CD4-positive, alpha-beta T cell treated with Interferon alpha-2 for 1 hour (primary cell): ENCODE measurements at regions not wholly inside any gene's neighbourhood (a gene's known extent, or its start where the extent isn't known, plus 50 kb on each side); places are given as distances from the start of the nearest gene placed in this dataset.

ENCODE experiments used
- DNase-seq, 2 donors: peaks; one replicate each; pipeline ENCODE4 v3.0.0-alpha.2; 2020 to 2022

DNA sequence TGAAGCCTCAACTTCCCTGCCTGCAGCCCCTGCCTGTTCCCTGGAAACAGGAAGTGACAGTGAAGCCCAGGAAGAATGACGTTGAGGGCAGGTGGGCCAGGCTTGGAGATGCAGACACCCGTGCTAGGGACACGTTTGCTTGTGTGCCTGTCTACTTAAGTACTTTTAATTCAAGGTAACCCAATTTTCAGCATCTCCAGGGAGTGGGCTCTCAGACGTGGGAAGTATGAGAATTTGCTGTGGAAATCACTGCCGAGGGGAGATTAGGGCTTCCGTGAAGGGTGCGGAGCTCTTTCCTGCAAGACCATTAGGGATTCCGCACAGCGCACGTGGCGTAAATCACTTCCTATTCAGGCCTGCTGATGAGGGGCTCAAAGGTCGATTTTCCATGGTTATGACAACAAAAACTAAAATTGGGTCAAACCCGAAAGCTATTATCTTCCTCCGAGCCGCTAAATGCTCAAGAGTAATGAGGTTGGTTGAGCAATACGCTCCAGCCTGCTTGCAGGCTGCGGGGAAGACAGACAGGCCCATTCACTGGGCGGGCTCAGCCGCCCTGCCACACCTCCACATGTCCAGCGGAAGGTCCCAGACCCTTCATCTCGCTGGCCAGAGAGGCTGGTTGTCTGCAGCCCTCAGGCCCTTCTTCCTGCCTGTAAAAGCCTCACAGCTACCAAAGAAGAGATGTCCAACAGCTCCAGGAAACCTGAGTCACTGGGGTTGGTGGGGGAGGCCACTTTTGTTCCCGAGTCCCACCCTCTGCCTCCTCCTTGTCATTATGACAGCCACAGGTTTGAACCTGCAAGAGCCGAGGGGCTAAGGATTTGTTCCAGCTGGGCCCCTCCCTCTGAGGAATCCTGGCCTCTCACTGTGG is 109.9 kb downstream of the RBFOX3 start:
- DNase-seq = no peak

DNA sequence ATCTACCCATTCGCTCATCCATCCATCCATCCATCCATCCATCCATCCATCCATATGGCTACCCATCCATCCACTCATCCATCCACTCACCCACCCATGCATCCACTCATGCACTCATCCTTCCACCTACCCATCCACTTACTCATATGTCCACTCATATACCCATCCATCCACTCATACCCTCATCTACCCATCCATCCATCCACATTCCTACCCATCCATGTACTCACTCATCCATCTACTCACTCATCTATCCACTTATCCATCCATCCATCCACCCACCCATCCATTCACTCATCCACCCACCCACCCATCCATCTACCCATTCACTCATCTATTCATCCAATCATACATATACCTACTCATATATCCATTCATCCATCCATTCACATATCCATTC is 112.0 kb downstream of the RBFOX3 start:
- no peak for DNase-seq

DNA sequence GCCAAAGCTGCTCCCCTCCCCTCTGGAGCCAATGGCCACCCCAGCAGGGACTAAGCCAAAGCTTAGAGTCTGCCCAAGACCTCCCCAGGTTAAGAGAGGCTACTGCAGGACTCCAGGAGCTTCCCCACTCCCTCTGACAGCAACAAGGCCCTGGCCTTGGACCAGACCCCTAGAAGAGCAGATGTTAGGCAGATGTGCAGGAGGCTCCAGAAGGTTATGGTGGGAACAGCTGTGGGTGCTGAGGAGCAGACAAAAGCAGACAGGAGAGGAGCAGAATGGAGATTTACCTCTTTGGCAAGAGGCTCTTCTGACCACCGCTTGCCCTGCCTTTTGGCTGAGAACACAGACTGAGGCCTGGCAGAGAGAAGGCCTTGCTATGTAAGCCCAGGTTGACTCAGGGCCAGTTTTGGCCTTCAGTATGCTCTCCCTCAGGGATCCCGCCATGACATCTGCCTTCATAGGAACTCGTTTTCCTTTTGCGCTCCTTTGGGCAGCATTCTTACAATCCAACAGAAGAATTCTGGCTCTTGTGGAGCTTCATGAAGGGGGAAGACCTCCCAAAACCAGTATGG is 113.0 kb downstream of the RBFOX3 start:
- no peak for DNase-seq

DNA sequence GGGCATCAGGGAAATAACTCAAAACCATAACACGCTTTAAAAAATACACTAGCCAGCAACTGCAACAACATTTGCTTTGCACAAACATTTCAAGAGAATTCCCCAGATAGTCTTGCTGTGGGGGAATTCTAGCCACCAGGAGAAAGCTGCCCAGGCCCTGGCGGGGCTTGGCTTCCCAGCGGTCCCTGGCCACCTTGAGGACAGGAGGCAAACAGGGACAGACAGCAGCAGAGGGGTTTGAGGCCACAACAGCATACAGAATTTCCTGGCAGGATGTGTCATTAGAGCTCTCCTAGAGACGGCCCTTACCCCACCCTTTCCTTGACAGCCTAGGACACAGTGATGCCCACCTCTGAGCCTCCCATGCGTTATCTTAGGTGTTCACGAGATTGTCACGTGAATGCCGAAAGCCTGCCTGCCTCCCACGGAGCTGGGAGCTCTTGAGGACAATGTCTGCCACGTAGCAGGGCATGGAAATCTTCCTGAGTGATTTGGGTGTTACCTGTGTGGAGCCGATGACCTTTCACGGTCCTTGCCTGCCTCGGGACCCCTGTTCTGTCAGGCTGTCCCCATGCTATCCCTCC is 114.3 kb downstream of the RBFOX3 start:
- no peak for DNase-seq

DNA sequence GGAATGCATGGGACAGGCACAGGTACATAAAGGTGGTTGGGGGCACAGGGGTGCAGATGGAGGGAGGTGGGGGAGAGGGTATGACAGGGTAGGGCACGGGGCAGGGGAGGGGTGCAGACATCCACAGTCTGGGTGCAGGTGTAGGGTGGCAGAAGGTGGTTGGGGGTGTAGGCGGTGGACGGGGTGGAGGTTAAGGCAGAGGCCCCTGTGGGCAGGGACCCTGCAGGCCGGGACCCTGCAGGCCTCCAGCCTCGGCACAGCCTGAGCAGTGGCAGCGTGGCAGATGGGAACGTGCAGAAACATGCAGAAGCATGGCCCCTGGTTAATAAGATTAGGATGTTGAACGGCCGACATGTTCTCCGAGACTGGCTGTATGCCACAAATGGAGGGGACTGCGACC is 115.2 kb downstream of the RBFOX3 start:
- no peak for DNase-seq

DNA sequence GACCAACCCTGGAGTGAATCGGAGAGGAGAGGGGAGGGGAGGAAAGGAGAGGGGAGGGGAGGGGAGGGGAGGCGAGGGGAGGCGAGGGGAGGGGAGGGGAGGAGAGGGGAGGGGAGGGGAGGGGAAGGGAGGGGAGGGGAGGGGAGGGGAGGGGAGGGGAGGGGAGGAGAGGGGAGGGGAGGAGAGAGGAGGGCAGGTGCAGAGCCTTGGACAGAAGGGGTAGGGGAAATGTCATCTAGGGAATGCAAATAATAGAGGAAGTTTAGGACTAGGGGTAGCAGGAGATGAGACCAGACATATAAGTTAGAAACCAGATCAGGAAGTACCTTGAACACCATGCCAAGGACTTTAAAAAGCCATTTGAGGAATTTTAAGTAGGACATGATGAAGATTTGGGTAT is 119.8 kb downstream of the RBFOX3 start:
- DNase-seq = no peak

DNA sequence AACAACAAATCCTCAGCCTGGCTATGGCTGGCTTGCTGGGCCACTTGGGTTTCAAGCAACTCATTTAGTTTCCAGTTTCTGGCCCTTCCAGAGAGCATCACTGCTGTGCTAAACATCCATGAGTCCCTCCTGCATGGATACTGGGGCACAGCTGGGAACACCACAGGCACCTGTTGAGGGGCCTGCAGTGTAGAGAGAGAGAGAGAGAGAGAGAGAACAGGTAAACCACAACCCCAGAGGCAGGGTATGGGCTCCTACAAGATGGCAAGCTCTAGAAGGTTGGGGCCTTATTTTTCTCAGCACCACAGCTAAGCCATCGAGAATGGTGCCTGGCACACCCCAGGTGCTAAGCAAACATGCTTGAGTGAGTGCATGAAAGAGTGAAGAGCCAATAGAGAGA is 120.3 kb downstream of the RBFOX3 start:
- no peak for DNase-seq

DNA sequence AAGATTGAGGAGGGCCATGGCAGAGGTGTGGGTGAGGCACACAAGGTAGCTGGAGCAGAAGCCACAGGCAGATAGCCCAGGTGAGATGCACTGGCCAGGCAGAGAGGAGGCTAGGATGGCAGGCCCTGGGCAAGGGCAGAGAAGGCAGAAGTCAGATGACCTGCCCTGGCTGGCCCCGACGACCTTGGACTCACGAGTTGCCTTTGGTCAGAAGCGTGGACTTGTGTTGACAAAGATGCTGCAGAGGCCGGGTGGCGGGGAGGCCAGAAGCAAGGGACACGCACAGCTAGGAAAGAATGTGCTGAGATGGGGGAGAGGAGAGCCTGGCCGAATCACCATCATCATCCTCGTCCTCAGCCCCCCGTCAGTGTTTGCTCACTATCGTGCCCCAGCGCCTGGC is 123.7 kb downstream of the RBFOX3 start:
- no peak for DNase-seq

DNA sequence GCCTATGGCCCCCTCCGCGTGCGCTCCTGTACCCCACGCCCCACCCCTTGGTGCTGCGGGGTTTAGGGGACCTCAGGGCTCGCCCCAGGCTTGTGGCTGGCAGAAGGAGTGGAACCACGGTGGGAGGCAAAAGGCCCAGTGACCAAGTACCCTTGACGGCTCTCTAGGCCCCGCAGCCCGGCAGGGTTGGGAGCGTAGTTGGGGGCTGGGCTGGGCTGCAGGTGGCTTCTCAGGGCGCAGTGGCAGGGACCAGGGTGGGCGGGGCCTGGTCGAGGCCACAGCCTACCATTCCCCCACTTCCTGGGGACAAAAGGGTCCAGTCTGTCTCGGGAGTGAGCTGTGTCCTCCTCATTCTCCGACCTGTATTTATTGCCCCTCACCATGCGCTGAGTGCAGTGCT is 124.9 kb downstream of the RBFOX3 start:
- DNase-seq = no peak

DNA sequence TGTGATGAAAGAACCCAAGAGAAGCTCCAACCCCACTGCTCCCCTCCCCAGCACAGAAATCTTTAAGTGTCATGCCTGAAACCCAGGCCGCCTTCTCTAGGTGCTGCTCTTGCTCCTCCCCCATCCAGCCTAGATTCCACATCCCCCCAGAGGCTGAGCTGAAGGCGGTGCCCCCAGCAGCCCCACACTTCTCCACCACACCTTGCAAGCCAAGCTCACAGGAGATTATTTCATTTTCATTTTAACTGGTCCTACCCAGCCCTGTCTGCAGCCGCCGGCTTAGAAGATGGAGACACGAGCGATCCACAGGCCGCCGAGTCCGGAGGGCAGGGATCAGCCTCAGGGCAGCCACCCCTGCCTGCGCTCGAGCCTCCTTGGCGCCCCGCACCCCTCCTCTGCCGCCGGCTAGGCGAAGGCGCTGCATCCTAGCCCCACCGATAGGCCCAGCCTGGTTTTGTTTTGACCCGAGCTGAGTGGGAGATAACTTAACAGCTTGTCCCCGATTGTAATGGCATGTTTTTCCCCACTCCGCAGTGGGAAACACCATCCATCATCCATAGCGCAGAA is 125.3 kb downstream of the RBFOX3 start:
- DNase-seq = no peak

DNA sequence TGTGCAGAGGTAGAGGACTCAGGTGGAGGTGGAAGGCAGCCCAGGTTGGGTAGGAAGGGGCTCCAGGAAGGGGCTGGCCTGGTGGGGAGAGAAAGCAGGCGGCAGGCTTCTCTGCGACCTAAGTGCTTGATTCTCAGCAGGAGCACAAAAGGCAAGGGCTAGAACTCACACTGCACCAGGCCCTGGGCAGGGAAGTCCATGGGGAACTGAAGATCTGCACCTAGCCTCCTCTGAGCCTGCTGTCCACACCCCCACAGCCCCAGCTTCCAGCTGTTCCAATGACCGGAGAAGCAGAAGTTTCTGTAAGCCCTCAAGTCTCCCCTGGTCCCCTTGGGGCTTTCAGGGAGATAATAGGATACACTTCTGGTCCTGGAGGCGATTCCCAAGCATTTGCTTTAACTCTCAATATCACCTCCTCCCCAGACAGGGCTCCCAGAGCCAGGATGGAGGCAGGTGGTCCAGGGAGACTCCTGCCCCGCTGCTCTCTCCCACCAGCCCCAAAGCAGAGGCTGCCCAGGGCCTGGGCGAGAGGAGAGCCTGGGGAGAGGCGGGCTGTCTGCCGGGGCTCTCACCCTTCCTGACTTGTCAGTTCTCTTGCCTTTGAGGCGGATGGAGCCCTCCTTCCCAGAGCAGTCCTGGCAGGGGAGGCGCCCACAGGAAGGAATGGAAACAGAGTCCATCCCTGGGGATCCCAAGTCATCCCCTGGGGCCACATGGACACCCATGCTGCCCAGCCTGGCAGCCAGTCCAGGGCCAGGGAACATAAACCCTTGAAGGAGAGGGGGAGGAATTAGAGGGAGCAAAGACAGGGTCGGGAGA is 126.0 kb downstream of the RBFOX3 start:
- DNase-seq = no peak

DNA sequence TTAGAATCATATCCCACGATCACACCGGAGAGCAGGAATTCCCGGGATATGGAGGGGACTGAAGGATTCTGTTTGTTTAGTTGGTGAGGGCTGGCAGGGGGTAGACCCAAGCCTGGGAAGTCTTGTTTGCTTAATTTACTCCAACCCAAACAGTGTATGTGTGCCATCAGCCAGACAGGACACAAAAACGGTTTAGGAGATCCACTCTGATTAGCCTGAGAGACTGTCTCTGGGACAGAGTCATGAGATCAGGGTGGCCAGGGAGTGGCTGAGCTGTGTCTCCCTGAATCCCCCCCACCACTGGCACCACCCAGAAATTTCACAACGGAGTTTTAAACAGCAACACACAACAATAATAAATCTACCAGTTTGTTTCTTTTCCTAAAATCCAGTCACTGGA is 127.0 kb downstream of the RBFOX3 start:
- DNase-seq = no peak

DNA sequence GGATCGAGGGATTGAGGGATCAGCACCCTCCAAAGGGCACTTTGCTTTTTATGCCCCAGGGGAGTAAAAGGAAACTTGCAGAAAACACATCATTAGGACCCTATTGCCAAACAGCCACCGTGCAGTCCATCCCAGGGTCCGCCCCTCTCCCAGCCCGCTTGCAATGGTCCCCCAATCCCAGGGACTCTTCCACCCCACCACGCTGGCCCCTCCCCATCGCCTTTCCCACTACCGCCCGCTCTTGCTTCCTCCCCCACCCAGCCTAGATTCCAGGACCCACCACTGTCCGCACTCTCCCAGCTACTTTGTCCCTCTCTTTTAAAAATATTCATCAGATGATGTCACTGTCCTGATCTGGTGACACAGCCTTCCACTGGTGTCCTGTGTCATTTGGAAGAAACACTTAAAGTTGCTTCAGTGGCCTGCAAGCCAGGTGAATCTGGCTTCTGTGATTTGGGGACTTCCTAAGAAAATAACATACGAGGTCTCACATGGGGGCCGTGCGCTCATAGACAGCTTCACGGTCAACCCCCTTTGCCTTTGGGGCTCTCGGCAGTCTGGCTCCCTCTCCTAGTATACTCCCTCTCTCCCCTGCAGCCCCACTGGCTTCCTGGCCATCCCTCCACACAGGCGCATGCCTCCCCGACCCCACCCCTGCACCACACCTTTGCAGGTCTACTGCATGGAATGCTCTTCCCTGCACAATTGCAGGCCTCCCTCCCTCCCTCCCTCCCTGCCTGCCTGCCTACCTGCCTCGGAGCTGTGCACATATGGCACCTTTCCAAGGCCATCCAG is 127.9 kb downstream of the RBFOX3 start:
- DNase-seq = no peak

DNA sequence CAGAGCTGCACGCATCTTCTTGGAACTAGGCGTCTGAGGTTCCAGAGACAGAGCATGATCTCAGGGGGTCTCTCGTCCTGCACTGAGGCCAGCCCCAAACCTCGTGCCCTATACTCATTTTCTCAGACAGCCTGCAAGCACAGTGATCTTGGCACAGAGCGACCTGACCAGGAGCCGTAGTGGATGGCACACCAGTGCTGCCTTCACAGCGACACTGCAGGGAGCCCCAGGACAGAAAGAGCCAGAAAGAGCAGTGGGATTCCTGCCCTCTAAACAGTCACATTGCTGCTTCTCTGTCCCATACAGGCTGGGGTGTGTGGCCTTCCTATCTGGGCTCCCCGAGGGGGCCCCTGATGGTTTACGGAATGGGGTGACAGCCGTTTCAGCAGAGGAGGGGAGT is 131.0 kb downstream of the RBFOX3 start:
- no peak for DNase-seq

DNA sequence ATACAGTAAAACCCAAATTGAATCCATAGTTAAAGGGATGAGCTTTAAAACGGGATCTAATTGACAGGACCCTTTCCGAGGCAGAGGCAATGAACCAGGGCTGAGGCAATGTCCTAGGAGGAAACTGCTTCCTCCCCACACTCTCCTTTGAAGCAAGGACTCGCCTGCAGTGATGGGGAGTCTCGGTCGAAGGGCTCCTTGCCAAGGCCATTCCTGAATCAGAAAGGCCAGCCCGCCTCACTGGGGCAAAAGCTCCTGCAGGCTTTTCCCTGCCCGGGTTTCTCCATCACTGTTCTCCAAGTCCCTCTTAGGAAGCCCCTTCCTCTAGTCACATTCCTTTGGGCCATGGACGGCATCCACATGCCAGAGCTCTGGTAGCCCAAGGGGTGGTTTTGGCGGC is 132.0 kb downstream of the RBFOX3 start:
- no peak for DNase-seq

DNA sequence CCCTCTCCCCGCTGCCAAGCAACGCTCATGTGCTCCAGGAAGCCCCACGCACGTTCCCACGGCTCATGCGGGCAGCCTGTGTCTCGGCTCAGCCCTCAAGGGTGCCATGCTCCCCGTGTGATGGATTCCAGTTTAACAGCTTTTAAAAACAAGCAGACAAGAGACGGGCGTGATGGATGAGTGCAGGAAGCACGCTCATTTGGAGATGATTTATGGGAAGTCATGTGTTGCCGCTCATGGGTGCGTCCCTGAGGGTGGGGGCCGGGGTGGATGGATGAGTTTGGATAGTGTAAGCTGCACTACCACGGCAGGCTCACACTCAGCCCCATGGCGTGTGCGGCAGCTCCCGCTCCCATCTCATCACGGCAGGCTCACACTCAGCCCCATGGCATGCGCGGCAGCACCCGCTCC is 132.8 kb downstream of the RBFOX3 start:
- no peak for DNase-seq

DNA sequence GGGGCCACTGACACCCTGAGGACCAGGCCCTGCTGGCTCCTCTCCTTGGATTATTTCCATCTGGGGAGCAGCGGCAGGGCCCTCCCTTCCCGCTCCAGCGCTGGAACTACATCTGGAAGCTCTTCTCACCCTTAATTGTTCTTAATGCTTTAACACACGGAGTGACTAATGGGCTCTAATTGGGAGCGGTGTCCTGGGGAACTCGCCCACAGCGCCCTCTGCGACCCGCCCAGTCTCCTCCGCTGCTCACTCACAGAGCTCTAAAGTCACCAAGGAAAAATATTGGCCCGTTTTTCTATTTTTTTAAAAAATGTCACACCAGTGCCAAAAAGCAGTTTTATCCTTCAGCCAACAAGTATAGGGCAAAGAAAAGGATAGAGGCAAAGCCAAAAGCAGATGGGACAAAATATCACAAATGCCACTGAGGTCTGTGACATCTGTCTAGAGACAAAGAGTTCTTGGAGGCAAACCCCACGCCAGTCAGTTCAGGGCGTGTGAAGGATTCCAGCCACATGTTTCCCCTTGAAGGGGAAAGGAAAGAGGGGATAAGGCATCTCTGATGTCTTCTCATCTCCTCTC is 134.7 kb downstream of the RBFOX3 start:
- DNase-seq = no peak

DNA sequence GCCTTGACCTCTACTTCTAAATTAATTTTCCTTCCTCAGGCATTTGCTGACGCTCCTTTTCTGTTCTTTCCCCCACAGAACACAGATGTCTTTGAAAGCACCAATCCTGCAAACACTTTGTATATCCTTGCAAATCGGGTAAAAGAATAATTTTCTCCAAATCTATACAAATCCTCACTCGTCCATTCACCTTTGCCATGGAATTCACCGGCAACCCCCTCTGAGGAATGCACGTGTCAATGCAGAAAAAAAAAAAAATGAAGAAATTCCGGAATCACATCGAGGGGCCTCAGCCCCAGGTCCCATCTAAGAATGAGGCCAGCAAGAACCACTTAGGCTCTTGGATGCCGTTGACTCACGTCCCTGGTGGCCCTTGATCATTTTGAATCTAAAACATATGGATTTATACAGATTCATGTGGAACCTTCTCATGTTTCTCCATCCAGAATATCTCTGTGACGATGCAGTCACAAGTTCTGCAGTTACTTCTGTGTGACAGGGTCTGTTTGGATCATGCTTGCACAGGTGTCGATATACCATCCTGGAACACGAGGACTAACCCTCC is 136.9 kb downstream of the RBFOX3 start:
- no peak for DNase-seq

DNA sequence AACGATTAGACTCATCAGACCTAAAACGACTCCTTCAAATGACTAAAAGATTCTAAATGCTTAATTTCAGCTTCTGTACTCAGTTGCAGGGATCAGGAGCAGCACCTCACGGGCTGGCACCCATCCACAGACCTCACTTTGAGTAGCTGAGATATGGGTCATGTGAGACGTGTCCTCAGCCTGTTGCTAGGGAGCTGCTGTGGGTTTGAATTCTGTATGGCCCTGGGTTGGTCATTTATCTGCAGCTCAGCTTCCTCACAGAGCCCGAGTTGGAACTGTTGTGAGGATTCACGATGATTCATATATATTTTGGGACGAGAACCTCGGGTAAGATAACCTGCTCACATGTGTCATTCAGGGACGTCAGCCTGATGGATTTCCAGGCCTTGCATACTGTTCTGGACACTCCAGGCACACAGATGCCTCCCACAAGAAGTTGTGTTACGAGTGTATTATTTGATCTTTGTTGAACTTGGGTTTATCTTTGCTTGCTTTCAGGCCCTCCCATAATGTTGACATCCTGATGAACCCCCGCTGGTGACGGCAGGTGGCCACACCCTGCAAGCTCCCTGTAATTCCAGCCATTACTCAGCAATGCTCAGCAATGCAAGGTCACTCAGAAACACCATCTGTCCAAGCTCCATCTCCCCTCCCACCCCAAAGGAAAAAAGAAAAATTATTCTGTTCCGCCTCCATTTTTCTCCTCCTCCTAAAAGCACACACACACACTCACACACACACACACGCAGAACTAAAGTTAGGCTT is 137.6 kb downstream of the RBFOX3 start:
- no peak for DNase-seq

DNA sequence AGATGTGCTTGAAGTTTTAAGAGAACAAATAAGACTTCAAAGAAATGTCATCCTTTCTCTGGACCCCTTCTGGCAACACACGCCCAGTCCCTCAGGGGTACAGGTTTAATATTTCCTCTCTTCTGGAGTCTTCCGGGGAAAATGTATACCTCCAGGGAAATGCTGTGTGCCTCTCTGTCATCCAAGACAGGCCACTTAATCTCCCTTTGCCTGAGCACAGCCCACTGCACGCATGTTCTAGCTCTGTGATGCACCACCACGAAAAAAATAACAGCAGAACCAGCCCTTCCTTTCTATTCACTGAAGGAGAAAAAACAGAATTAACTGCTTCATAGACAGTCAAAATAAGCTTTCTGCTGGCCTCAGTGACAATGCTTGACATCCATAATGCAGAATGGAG is 140.1 kb downstream of the RBFOX3 start:
- no peak for DNase-seq

DNA sequence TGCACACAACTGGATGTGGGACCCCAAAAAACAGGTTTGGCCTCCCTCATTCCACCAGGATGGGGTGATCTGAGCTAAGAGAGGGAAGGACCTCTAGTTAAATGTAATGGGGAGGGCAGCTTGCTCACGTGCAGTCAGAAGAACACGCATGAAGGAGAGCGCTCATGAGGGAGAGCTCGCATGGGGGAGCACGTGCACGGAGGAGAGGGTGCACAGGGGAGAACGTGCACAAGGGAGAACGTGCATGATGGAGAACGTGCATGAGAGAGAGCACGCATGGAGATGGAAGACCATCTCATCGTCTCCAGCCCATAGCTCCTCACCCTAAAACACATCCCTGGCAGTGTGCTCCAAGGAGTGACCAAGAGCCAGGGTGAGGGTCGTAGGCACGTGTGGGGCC is 141.2 kb downstream of the RBFOX3 start:
- no peak for DNase-seq
